ENCODE measurements at regions not wholly inside any gene's neighbourhood (a gene's known extent, or its start where the extent isn't known, plus 50 kb on each side); places are given as distances from the start of the nearest gene placed in this dataset.

DNA sequence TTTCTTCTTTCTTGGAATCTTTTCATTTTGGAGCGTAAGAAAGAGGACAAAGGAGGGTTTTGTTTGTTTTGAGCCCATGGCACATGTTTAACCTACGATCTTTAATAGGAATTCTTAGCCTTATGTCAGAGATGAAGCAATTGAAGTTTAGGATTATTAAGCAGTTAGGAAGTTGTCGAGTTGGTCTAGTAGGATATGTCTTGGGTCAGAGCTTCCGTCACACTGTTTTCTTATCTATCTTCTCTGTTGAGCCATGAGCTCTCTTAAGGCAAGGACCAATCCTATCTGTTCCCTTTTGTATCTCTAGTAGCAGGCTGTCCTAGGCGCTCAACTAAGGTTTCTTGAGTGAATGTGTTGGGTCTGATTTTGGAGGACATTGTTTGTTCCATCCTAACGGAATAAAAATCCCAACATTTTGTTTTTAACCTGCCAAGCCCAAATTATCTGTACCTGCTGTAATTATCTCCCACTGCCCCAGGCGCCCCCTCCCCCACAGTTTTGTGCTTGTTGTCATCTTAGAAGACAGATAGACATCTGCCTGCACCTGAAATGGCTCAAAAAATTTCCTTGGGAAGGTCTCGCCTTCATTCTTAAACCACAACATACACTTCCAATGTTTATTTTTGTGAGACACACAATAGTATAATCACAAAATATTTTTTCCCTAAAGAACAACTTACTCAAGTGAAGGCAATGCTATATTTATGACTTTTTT lies 95.3 kb upstream of the GADD45A start:
- no peaks in the 10 kb centered on the region for H3K27me3 ChIP-seq
- H3K36me3 ChIP-seq = no peaks in the 10 kb centered on the region
- intact Hi-C loops (cut with DNase I) = loop anchor here in 1 of 10 donors (2.0 kb wide), 1 partner anchor 95 kb away; the partner anchor contains the start of gene GADD45A
- DNase-seq (no peak), ATAC-seq (no peak)
- no peaks in the 10 kb centered on the region for H3K9me3 ChIP-seq
- 87 to 92% (median 88%) methylated on average over 8 of the region's 8 CpGs for WGBS, 4 donors
- no peak overlapping the region for H3K4me3 ChIP-seq
- peaks cover 0 to 54% (median 27%) of the 10 kb centered on the region in 12 donors for H3K4me1 ChIP-seq
- peak overlapping the region in 11 of 12 donors; percentile 15 to 79 (median 61) for H3K27ac ChIP-seq
- TF ChIP-seq POLR2A (IDR thresholded peaks at IDR 0.05) = no peak
- TF ChIP-seq CTCF (IDR thresholded peaks at IDR 0.05) = no peak

GRCh38 chr1:67590329-67590728 lies 94.7 kb upstream of the GADD45A start:
- H3K27ac ChIP-seq = peak overlapping the region in 11 of 12 donors; percentile 15 to 79 (median 61)
- H3K36me3 ChIP-seq = no peaks in the 10 kb centered on the region
- 2 to 17% (median 11%) methylated on average over 3 of the region's 3 CpGs for WGBS, 4 donors
- DNase-seq (peak in 3 of 5 donors; percentile 32 to 42 (median 37)), ATAC-seq (peak; percentile 79 to 90 (median 82))
- no peaks in the 10 kb centered on the region for H3K9me3 ChIP-seq
- no peaks in the 10 kb centered on the region for H3K27me3 ChIP-seq
- H3K4me1 ChIP-seq = peaks cover 0 to 49% (median 23%) of the 10 kb centered on the region in 12 donors
- no peak overlapping the region for H3K4me3 ChIP-seq
- TF ChIP-seq POLR2A (IDR thresholded peaks at IDR 0.05) = no peak
- peak in 1 of 12 donors; percentile 4 for TF ChIP-seq CTCF (IDR thresholded peaks at IDR 0.05)
- intact Hi-C loops (cut with DNase I) = no loop called here

DNA sequence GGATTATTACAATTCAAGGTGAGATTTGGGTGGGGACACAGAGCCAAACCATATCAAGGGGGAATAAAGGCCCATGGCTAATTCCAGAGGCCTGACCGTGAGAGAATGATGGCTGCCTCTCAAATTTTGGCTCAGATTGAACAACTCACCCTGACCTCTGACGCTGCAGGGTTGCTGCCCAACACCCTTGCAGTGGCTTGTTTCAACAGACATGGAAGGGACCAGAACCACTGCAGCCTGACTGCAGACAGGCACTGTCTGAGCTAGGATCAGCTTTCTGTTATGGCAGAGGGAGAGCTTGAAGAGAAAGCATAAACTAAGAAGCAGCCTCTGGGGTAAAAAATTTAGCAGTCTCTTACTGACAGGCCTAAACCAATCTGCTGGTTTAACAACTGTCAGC lies 90.2 kb upstream of the GADD45A start:
- no peak for ATAC-seq
- no peak overlapping the region for H3K4me3 ChIP-seq
- intact Hi-C loops (cut with DNase I) = no loop called here
- H3K27ac ChIP-seq = no peak overlapping the region
- H3K27me3 ChIP-seq = no peaks in the 10 kb centered on the region
- no peak for DNase-seq
- no peaks in the 10 kb centered on the region for H3K36me3 ChIP-seq
- peaks cover 0 to 26% (median 12%) of the 10 kb centered on the region in 12 donors for H3K4me1 ChIP-seq
- 60 to 89% (median 82%) methylated on average over 2 of the region's 2 CpGs for WGBS, 4 donors
- no peak for TF ChIP-seq POLR2A (IDR thresholded peaks at IDR 0.05)
- TF ChIP-seq CTCF (IDR thresholded peaks at IDR 0.05) = no peak
- H3K9me3 ChIP-seq = peaks cover 0 to 4% (median 0%) of the 10 kb centered on the region in 12 donors

GRCh38 chr1:67596674-67597073 lies 88.3 kb upstream of the GADD45A start:
- TF ChIP-seq CTCF (IDR thresholded peaks at IDR 0.05) (no peak), POLR2A (IDR thresholded peaks at IDR 0.05) (no peak)
- intact Hi-C loops (cut with DNase I) = no loop called here
- no peaks in the 10 kb centered on the region for H3K36me3 ChIP-seq
- 70 to 79% (median 75%) methylated on average over 3 of the region's 3 CpGs for WGBS, 4 donors
- DNase-seq = no peak
- no peak for ATAC-seq
- H3K27me3 ChIP-seq = no peaks in the 10 kb centered on the region
- H3K27ac ChIP-seq = no peak overlapping the region
- peaks cover 0 to 8% (median 0%) of the 10 kb centered on the region in 12 donors for H3K4me1 ChIP-seq
- peaks cover 0 to 4% (median 0%) of the 10 kb centered on the region in 12 donors for H3K9me3 ChIP-seq
- H3K4me3 ChIP-seq = no peak overlapping the region

Data from heart left ventricle (tissue), 16 donors.